ENCODE measurements at regions not wholly inside any gene's neighbourhood (a gene's known extent, or its start where the extent isn't known, plus 50 kb on each side); places are given as distances from the start of the nearest gene placed in this dataset.

GRCh38 chrX:13099121-13099520 is 54.7 kb upstream of the FAM9C start:
- DNase-seq, result no peak

DNA sequence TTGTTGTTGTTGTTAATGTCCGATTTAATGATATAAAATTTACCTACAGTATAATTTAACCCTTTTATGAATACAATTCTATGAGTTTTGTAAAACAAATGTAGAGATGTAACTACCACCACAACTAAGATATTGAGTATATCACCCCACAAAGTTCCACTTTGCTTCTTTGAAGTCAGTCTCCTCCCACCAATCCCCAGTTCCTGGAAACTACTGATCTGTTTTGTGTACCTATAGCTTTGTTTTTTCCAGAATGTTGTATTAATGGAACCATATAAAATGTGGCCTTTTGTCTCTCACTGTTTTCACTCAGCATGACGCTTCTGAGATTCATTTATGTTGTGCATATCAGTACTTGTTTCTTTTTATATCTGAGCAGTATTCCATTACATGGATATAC is 52.3 kb upstream of the FAM9C start:
- DNase-seq, result no peak

DNA sequence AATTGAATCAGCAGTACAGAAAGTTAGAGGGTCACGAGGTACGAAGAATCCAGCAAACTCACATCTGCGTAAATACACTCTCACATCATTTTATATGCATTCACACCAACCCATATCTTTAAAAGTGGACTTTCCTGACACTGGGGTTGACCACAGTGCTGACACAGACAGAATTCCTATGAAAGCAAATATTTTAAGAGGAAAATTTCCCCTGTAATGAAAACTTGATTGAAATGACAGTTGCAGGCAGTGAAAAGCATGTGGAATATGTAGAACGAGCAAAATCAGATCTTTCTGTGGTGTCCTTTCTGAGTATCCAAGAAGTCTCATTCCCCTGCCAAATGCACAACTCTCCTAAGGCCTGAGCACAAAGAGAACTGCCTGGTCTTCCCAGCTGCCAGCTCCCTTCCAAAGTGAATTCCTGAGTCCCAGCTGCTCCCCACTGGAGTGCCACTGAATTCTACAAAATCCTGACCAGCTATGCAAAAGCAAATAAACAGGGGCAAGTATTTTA is 50.5 kb upstream of the FAM9C start:
- DNase-seq, result peak in 1 of 2 experiments; percentile 29

DNA sequence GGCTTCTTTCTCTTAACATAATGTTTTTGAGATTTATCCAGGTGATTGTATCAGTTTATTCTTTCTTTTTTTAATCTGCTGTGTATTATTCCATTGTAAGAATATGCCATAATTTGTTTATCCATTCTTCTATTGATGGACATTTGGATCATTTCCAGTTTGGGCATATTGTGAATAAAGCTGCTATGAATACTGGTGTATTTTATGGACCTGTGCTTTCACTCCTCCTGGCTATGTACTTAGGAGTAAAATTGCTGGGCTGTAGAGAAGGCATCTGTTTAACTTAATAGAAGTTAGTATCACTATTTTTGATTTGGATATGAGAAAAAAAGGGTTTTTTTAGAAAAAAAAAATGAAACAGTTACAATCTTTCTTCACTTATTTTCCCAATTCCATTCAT is 50.0 kb upstream of the FAM9C start:
- DNase-seq, result no peak

Measured in NCI-H446 (cell line).